ENCODE measurements at regions not wholly inside any gene's neighbourhood (a gene's known extent, or its start where the extent isn't known, plus 50 kb on each side); places are given as distances from the start of the nearest gene placed in this dataset.

DNA sequence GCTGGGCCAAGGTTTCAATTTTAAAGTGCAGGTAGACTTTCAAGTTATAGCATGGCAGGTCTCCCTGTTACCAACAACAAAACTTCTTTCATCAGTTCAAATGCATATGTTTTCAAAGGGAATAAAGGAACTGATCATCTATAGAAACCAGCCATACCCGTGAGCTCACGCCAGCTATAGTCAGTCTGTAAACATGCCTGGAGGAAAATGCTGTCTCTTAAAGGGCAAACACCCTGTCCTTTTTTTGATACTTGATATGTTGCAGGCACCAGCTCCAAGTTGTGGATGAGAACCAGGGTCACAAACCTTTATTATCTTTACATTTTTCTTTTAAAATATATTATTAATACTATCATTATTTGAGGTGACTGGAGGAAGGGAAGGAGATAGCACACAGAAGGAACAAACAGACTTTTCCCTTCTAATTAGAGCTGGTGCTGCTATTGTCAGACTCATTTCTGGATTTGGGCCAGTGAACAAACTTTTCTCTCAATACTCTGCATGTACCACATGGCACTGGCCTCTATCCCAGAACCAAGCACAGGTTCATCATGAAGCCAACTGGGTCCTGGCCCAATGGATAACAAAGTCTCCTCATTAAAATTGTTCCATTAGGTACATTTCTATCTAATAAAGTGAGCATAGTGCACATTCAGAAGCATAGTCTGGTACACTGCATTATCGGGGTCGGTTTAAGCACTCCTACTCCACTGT is 1102.4 kb downstream of the SORCS3 start:
- no peaks in the 10 kb centered on the region for H3K27me3 ChIP-seq (ENCODE audit: insufficient read depth, low read length)
- no peaks in the 10 kb centered on the region for H3K79me2 ChIP-seq (ENCODE audit: insufficient read depth, low read length)
- no peaks in the 10 kb centered on the region for H3K4me1 ChIP-seq (ENCODE audit: insufficient read depth, low read length)
- DNase-seq (ENCODE audit: insufficient read length, low spot score, missing footprints): no peak
- TF ChIP-seq CTCF (IDR thresholded peaks at IDR 0.05; ENCODE audit: extremely low read depth, low read depth, low read length): no peak
- H3K4me3 ChIP-seq (ENCODE audit: insufficient read depth, low read length): no peak overlapping the region
- no peaks in the 10 kb centered on the region for H3K9me3 ChIP-seq (ENCODE audit: low read depth, low read length)
- no peak overlapping the region for H3K4me2 ChIP-seq (ENCODE audit: insufficient read depth, low read length)
- no peaks in the 10 kb centered on the region for H4K20me1 ChIP-seq (ENCODE audit: insufficient read depth, low read length)
- no peaks in the 10 kb centered on the region for H3K36me3 ChIP-seq (ENCODE audit: insufficient read depth, low read length)
- H3K27ac ChIP-seq (ENCODE audit: low read depth, low read length): no peak overlapping the region
- no peak overlapping the region for H2AFZ ChIP-seq (ENCODE audit: low read length)

GRCh38 chr10:105742923-105743322 is 1101.8 kb downstream of the SORCS3 start:
- no peak overlapping the region for H3K27ac ChIP-seq (ENCODE audit: low read depth, low read length)

DNA sequence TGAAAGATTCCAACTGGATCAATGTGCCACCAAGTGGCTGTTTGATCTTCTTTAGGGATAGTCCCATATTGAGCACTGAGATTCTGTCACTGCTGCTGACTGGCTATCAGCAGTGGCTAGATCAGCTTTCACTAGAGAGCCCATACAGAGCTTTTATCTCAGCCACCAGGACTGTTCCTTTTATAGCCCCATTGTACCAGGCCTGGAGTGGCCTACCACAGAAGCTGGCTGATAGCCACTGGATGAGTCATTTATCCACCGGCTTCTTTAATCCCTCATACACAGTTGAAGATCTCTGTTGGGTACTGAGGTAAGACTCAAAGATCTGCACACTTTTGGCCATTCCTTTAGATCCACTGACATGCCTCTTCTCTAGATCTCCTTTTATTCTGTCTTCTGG is 1101.1 kb downstream of the SORCS3 start:
- no peak for TF ChIP-seq CTCF (IDR thresholded peaks at IDR 0.05; ENCODE audit: extremely low read depth, low read depth, low read length)
- no peak for DNase-seq (ENCODE audit: insufficient read length, low spot score, missing footprints)
- Histone ChIP-seq H3K9me3 (ENCODE audit: low read depth, low read length) (no peaks in the 10 kb centered on the region), H3K4me2 (ENCODE audit: insufficient read depth, low read length) (no peak overlapping the region), H3K27me3 (ENCODE audit: insufficient read depth, low read length) (no peaks in the 10 kb centered on the region), H3K27ac (ENCODE audit: low read depth, low read length) (no peak overlapping the region), H2AFZ (ENCODE audit: low read length) (no peak overlapping the region), H3K79me2 (ENCODE audit: insufficient read depth, low read length) (no peaks in the 10 kb centered on the region), H4K20me1 (ENCODE audit: insufficient read depth, low read length) (no peaks in the 10 kb centered on the region), H3K4me1 (ENCODE audit: insufficient read depth, low read length) (no peaks in the 10 kb centered on the region), H3K36me3 (ENCODE audit: insufficient read depth, low read length) (no peaks in the 10 kb centered on the region), H3K4me3 (ENCODE audit: insufficient read depth, low read length) (no peak overlapping the region)

More at GRCh38 chr10:105742923-105743322, 1101.8 kb downstream of the SORCS3 start:
- DNase-seq (ENCODE audit: insufficient read length, low spot score, missing footprints): no peak
- H3K36me3 ChIP-seq (ENCODE audit: insufficient read depth, low read length): no peaks in the 10 kb centered on the region
- H3K79me2 ChIP-seq (ENCODE audit: insufficient read depth, low read length): no peaks in the 10 kb centered on the region
- no peaks in the 10 kb centered on the region for H3K9me3 ChIP-seq (ENCODE audit: low read depth, low read length)
- TF ChIP-seq CTCF (IDR thresholded peaks at IDR 0.05; ENCODE audit: extremely low read depth, low read depth, low read length): no peak
- H3K4me3 ChIP-seq (ENCODE audit: insufficient read depth, low read length): no peak overlapping the region
- H4K20me1 ChIP-seq (ENCODE audit: insufficient read depth, low read length): no peaks in the 10 kb centered on the region
- H3K27me3 ChIP-seq (ENCODE audit: insufficient read depth, low read length): no peaks in the 10 kb centered on the region
- H2AFZ ChIP-seq (ENCODE audit: low read length): no peak overlapping the region
- H3K4me1 ChIP-seq (ENCODE audit: insufficient read depth, low read length): no peaks in the 10 kb centered on the region
- no peak overlapping the region for H3K4me2 ChIP-seq (ENCODE audit: insufficient read depth, low read length)

DNA sequence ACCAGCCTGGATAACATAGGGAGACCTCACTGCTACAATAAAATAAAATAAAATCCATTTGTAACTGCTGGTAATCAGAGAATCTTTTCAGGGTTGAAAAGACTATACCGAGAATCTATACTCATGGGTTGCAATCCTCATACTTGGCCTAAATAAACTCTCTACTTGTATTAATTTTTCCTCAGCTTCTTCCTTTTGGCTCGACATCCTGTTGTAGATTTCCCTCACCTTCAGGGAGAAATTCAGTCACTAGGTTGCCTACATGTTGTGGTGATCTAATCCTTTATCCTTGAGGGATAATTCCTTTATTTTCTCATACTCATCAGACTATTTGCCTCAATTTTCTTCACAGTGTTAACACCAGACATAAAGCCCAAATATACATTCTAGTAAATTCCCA is 1093.4 kb downstream of the SORCS3 start:
- no peak for TF ChIP-seq CTCF (IDR thresholded peaks at IDR 0.05; ENCODE audit: extremely low read depth, low read depth, low read length)
- Histone ChIP-seq H4K20me1 (ENCODE audit: insufficient read depth, low read length) (no peaks in the 10 kb centered on the region), H2AFZ (ENCODE audit: low read length) (no peak overlapping the region), H3K36me3 (ENCODE audit: insufficient read depth, low read length) (no peaks in the 10 kb centered on the region), H3K27me3 (ENCODE audit: insufficient read depth, low read length) (no peaks in the 10 kb centered on the region), H3K4me1 (ENCODE audit: insufficient read depth, low read length) (no peaks in the 10 kb centered on the region), H3K9me3 (ENCODE audit: low read depth, low read length) (no peaks in the 10 kb centered on the region), H3K4me2 (ENCODE audit: insufficient read depth, low read length) (no peak overlapping the region), H3K4me3 (ENCODE audit: insufficient read depth, low read length) (no peak overlapping the region), H3K27ac (ENCODE audit: low read depth, low read length) (no peak overlapping the region), H3K79me2 (ENCODE audit: insufficient read depth, low read length) (no peaks in the 10 kb centered on the region)
- DNase-seq (ENCODE audit: insufficient read length, low spot score, missing footprints): no peak
